NCI-H128 (cell line): ENCODE measurements at regions not wholly inside any gene's neighbourhood (a gene's known extent, or its start where the extent isn't known, plus 50 kb on each side); places are given as distances from the start of the nearest gene placed in this dataset.

Experiments
- DNase-seq: peaks from one replicate; lab custom pipeline; 2025; ENCODE audit not compliant: unreplicated experiment; lab: John Stamatoyannopoulos, UW

DNA sequence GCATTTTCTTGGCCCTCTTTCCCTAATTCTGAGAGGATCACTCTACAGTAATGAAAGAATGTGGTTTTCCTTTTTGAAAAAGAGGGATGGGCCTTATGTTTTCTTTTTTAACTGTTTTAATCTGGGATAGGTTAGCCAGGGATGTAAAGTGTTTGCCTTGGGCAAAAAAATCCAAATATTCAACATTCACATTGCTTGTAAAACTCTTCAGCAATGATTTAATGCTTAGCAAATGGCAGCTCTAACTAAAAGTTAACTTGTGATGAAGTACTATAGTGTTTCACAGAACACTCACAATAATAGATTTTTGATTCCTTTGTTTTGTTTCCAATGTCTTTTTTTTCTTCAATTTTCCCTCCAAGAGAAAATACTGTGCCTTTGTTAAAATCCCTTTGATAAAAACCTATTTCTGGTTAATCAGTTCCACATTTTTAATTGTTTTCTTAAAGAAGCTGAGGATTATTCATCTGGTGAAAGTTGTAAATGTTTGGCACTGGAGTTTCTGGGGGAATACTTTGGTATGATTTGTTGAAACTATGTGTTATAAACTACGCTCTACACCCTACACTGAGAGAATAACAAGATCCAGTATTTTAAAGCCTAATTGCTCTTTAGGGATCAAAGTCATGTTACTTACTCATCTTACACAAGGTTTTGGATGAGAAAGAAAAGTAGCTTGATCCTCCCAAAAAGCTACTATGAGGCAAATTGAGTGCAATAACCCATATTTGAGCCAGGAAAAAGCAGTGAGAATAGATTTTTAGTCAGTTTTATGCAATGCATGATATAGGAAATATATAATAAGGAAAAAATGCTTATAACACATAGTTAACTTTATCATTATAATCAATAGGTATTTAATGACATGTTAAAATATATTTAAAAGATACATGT, 335.8 kb downstream of the EPHA7 start:
- no peak for DNase-seq

DNA sequence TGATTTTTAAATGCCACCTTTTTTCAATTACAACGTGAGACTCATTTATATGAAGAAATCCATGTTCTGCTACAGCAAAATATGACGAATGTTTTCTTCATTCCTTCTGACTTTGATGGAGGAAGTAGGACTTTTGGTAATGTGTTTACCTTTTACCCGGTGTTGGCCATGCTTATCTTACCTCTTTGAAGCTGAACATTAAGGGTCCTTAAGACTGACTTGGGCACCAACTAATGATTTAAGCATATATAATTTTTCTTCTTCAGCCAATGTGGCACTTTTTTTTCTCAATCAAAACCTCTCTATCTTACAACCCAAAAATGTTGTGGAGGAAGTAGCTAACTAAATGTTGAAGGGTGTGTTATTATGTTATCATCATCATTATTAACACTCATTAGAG, 337.5 kb downstream of the EPHA7 start:
- DNase-seq: no peak

- no peak for DNase-seq
Measured at GRCh38 chr6:93079061-93079460, 340.3 kb downstream of the EPHA7 start.

GRCh38 chr6:93073811-93074210, 345.5 kb downstream of the EPHA7 start:
- no peak for DNase-seq

GRCh38 chr6:93069856-93070255, 349.5 kb downstream of the EPHA7 start:
- DNase-seq: no peak

GRCh38 chr6:93059911-93060310, 359.4 kb downstream of the EPHA7 start:
- peak; percentile 18 for DNase-seq

DNA sequence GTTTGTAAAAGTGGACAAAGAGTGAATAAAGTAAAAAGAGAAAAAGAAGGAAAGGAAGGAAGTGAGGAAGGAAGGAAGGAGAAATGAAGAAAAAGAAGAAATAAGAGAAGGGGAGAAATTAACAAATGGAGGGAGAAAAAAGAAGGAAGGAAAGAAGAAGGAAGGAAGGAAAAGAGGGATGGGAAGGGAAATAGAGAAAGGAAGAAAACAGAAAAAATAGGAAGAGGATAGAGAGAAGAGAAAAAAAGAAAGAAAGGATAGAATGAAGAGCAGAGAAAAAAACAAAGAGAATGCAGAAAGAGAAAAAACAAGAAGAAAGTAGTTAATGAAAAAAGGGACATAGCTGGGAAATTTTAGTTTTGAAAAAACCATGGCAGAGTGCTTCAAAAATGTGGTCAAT, 361.8 kb downstream of the EPHA7 start:
- no peak for DNase-seq

- no peak for DNase-seq
Measured at GRCh38 chr6:93048381-93048780, 371.0 kb downstream of the EPHA7 start.

DNA sequence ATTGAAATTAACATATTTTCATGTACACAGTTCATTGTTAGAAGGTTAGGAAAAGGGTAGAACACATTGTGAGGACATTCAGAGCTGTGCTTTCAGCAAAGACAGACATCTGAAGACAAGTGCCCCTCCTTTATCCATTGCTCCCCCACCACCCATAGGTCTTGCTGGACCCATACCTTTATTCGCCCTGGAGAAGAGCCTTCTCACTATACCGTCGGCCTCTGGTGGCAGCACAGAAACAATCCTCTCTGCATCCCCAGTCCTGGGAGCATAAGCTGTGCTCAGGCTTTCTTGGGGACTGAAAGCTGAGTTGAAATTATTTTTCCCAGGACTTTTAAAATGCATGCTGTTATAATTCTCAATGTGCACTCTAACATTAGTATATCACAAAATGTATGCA, 372.3 kb downstream of the EPHA7 start:
- DNase-seq: no peak

- no peak for DNase-seq
Measured at GRCh38 chr6:93045156-93045555, 374.2 kb downstream of the EPHA7 start.

GRCh38 chr6:93040375-93040774, 379.0 kb downstream of the EPHA7 start:
- no peak for DNase-seq

- no peak for DNase-seq
Measured at GRCh38 chr6:93036835-93037234, 382.5 kb downstream of the EPHA7 start.

GRCh38 chr6:93035756-93036155, 383.6 kb downstream of the EPHA7 start:
- no peak for DNase-seq

- no peak for DNase-seq
Measured at GRCh38 chr6:93021235-93021915, 398.0 kb downstream of the EPHA7 start.

DNA sequence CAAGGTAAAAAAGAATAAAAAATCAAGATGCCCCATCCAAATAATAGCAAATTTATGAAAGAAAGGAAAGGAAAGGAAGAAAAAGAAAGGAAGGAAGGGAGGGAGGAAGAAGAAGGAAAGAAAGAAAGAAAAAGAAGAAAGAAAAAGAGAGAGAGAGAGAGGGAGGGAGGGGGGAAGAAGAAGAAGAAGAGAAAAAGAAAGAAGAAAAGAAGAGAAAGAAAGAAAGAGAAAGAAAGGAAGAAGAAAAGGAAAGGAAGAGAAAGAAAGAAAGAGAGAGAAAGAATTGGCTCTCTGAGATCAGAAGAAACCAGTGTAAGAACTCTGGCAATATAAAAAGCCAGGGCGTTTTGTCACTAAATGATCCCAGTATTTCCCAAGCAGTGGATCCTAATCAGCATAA, 401.7 kb downstream of the EPHA7 start:
- DNase-seq: no peak

DNA sequence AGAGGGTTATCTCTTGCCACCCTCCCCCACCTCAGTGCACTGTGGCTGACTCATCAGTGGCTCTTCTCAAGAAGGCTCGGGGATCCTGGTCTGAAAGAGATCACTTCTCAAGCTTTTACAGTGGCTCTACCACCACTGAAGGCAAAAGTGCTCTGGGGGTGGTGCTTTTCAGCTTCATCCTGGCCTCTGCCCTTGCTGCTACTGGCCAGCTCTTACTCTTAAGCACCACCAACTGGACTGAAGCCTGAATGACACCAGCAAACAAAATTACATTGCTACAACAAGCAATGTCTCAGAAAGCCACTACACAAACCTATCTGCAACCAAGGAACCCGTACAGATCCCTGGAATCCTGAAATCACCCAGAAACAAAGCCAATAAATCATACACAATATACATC, 402.1 kb downstream of the EPHA7 start:
- DNase-seq: no peak

DNA sequence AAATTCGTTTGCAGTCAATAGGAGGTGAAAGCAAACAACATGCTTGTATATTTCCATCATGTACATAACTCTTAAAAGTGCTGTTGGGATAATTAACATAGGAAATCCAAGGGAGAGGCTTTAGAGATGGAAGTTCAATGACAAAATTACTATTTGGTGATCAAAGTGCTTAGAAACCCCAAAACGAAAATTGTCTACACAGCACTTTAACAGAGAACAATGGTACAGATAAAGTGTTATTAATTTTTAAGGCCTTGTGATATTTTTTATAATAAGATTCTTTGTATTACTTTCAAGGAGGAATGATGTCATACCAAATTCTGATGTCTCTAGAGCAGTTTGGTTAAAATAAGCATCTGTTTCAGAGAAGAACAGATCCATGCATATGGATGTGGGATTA, 406.3 kb downstream of the EPHA7 start:
- DNase-seq: no peak

DNA sequence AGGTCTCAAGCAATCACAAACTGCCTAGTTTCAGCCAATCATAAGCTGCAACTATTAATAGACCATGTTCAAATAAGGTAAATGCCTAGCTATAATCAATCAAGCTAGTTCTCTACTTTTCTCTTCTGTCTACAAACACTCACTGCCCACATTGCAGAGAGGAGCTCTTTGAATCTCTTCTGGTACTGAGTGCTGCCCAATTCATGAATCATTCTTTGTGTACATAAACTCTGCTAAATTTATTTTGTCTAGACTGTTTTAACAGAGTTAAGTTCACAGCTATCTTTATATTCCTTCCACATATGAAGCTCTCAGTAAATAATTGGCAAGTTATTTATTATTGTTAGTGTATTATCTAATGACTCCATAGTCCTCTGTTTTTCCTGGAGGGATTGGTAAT, 411.0 kb downstream of the EPHA7 start:
- DNase-seq: no peak

- DNase-seq: no peak
Measured at GRCh38 chr6:92989656-92990055, 429.7 kb downstream of the EPHA7 start.

GRCh38 chr6:92979281-92979680, 440.1 kb downstream of the EPHA7 start:
- DNase-seq: no peak

GRCh38 chr6:92977018-92977417, 442.3 kb downstream of the EPHA7 start:
- no peak for DNase-seq

DNA sequence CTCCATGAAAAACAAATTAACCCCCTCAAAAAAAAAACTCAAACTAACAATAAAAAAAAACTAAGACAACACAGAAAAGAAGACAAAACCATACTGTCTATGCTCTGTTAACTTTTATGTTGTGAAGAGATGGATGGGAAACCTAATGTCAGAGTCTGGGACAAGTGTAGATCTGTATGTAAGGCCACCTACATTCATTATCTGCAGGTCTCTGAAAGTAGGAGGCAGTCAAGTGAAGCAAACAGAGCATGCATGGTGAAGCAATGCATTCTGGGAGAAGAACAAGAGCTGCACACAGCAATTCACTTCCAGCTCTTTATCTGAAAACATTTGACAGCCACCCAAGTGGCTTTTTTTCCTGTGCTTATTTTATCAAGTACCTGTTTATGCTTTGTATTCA, 452.0 kb downstream of the EPHA7 start:
- DNase-seq: no peak

DNA sequence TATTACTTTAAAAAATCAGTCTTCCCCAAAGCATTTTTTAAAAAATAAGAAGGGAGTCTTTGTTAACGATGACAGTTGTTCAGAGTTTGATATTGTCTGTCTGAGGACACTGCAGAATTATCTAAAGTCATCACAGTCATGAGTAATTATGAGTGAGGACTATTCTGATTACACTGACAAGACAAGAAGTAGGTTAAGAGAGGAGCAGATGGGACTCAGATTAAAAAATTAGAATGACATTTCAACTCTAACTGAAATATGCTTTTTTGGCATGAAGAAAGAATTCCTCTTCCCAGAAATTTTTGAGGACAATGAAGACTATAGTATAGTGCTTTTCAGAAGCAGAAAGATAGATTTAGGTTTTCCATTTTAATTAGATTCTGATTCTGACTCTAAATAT, 456.5 kb downstream of the EPHA7 start:
- DNase-seq: no peak
